Activated T-cell treated with anti-CD3 and anti-CD28 coated beads for 48 hours (primary cell): ENCODE measurements at regions not wholly inside any gene's neighbourhood (a gene's known extent, or its start where the extent isn't known, plus 50 kb on each side); places are given as distances from the start of the nearest gene placed in this dataset.

Experiments
- DNase-seq: peaks from one replicate; pipeline ENCODE4 v3.0.0-alpha.2; 2020; ENCODE audit warnings: low read depth

- no peak for DNase-seq
Measured at GRCh38 chr12:3991798-3992580, 118.8 kb upstream of the PARP11 start.

DNA sequence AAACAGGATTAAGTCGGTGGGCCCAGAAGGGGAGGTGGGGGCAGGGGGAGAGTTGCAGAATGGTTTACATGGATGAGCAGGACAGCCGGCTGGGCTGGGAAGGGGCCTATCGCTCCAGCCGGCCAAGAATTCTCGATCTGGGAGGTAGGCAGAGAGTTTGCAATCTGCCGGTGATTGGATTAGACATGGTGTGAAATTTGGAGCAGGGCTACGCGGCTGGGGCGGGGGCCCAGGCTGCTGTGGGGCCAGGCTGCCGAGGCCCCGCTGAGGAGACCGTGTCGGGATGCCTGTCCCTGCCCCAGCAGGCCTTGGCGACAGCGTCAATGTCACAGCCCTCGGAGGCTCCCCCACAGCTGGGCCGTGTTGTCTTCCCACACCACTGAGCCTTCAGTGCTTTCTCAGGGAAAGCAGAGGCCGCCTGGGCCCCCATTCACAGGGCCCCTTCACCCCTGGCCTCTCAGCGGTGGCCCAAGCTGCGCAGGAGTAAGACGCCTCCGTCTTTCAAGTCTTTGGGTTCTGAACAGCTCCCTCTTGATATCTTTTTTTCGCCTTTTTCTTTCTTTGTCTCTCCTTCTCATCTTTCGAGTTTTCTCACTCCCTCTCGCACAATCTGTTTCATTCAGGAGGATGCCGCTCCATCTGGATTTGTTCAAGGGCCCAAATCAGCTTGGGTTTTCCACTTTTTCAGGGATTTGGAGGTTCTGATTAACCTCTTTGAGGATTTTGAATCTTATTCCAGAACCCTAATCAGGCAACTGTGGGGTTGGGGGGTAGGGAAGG, 117.5 kb upstream of the PARP11 start:
- no peak for DNase-seq

- no peak for DNase-seq
Measured at GRCh38 chr12:3989218-3989550, 116.0 kb upstream of the PARP11 start.

DNA sequence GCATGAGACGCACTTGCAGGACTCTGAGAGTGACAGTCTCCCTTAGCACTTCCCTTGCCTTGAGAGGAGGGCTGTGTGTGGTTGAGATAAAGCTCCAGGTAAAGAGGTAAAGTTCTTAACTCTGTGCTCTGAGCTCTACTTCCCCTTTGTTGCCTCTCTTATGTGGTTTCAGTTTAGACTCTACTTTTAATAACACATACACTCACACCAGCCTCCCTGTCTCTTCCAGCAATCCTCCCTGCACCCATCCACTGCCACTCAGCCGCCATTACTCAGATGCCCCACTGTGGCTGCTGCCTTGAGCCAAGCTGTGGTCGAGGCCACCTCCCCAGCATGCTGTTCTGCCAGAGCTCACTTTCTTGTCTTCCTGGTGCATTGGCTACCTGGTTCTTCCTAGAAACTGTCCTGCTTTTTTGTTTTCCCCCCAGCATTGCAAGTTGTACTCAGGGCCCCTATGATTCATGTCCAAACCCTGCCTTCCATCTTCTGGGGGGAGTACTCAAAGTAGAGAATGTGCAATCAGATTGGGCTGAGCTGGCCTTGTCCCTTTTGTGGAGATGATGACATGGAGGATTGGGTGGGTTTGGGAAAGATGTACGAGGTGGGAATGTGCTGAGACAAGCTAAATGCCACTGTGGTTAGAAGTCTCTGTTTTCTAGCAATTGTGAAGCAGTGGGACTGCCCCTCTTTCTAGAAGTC, 115.5 kb upstream of the PARP11 start:
- peak; percentile 27 for DNase-seq

DNA sequence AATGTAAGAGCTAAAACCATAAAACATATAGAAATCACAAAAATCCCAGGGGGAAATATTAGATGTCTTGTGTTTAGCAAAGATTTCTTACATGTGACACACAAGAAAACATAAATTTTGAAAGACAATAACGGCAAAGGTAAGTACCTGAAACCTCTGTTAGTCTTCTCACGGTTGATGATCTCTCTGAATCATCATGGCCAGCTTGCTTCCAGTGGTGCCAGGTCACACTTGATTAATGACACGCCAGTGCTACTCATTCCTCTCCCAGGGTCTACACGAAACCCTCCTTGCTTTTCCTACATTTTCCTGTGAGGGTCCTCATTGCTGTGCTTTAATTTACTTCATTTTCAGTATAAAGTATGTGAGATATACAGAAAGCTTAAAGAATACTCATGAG, 114.4 kb upstream of the PARP11 start:
- no peak for DNase-seq

DNA sequence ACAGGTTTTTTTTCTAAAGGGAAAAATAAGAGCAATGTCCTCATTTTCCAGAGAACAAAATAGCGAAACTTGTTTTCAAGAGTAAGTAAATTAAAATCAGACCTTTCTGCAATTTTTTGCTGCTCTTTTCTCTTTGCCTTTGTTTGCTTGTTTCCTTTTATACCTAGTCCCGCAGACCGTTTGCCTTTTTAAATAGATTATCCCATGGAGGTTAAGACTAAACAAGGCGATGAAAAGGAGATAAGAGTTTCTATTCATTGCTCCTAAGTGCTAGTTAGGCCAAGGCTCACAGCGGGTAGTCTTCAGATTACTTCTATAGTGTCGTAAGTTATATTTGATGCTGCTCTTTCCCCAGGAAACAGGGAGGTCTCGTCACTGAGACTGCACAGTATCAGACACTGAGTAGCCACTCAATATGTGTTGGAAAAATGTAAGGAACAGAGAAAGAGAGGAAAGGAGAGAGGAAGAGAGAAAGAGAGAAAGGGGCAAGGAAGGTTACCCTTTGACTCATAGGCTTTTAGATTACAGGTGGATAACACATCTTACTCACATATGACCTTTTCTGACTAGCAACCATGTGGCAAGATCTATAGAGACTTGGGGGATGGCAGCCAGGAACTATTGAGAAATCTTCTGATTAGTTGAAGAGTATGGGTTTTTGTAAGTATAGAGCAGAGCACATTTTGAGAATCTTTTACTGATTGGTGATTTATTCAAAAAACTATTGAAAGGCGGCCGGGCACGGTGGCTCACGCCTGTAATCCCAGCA, 107.5 kb upstream of the PARP11 start:
- no peak for DNase-seq

- DNase-seq: no peak
Measured at GRCh38 chr12:3977621-3978020, 104.4 kb upstream of the PARP11 start.

DNA sequence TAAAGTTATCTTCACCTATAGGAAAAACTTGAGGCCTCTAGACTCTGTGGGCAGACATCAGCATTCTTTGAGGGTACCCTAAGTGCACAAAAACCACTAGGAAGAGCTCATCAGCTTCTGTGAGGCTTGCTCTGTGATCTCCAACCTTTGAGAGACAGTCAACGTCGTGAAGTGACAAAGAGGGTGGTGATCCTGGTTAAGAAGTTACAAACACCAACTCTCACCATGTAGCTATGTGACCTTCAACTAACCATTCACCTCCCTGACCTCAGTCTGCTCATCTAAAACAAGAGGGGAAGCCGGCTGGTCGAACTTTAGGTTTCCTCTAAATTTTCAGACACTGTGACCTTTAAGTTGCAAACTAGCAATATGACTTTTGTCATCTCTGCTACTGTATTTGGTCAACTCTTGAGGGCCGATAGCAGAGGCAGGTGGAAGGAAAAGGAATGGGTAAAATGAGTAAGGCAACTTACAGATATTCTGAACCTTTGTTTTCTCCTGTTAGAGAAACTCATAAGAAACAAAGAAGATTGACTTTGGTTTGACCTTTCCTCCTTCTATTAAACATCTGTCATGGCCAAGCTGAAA, 103.2 kb upstream of the PARP11 start:
- peak; percentile 15 for DNase-seq

GRCh38 chr12:3975652-3976051, 102.5 kb upstream of the PARP11 start:
- no peak for DNase-seq

GRCh38 chr12:3974883-3975282, 101.7 kb upstream of the PARP11 start:
- DNase-seq: no peak

DNA sequence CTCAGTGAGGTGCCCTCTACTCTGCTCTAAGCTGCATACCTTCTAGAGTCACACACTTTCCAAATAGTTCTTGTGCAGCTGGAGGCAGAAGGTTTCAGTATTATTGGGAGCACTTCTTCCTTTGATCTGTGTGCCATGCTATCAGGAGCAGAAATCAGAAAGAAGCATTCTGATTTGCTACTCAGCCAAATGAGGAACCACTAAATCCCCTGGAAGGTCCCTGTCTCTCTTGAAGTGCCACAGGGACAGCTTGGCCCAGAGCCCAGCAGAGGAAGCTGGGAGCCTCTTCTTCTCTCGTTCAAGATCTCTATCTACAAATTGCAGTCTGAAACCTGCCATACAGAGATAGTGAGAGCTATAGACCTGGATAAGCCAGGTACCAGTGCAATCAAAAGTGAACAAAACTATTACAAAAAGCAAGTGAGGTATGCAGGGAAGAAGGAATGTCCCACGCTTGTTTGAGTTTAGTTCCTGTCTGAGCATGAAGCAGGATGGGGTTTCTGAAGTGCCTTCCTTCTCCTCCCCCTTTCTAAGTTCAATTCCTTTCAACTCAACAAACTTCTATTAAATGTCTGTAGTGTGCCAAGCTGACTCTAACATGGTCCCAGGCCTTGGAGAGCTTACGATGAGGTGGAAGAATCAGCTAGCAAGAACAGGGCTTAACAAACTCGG, 100.9 kb upstream of the PARP11 start:
- no peak for DNase-seq

DNA sequence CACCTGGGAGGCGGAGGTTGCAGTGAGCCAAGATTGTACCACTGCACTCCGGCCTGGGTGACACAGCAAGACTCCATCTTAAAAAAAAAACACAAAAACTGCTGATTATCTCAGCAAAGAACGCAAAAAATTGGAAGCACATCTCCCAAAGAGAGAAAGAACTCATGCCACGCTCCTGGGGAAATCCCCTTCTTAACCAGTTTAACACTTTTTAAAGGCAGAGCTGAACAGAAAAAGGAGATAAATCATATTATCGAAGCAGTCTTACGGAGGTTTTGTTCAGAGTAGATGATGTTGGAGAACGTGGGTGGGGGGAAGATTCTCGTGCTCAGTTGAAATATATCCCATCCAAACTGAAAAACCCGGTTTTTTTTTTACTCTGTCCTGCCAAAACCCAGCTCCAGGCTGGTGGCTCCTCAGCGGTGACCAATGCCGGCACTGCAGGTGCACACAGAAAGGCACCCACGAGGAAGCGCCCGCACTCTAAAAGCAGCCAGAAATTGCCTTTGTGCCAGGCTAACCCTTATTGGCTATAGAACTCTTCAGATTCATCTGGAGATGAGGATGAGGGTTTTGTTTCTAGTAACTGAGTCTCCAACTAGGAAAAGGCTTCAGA, 100.2 kb upstream of the PARP11 start:
- DNase-seq: no peak

DNA sequence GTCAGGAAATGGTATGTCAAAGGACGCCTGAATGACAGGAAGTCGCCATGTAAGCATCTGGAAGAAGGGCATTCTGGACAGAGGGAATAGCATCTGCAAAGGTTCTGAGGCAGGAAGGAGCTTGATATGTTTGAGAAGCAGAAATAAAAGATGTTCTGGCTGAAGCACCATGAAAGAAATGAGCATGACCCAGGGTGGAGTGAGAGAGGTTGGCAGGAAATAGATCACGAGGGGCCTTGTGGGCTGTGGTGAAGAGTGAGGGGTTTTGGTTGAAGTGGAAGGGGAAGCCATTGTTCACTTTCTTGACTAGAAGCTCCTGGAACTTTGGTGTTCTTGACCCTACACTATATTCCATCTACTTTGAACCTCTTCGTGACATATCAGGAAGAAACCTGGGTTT, 99.4 kb upstream of the PARP11 start:
- no peak for DNase-seq

GRCh38 chr12:3968523-3968922, 95.3 kb upstream of the PARP11 start:
- DNase-seq: no peak

DNA sequence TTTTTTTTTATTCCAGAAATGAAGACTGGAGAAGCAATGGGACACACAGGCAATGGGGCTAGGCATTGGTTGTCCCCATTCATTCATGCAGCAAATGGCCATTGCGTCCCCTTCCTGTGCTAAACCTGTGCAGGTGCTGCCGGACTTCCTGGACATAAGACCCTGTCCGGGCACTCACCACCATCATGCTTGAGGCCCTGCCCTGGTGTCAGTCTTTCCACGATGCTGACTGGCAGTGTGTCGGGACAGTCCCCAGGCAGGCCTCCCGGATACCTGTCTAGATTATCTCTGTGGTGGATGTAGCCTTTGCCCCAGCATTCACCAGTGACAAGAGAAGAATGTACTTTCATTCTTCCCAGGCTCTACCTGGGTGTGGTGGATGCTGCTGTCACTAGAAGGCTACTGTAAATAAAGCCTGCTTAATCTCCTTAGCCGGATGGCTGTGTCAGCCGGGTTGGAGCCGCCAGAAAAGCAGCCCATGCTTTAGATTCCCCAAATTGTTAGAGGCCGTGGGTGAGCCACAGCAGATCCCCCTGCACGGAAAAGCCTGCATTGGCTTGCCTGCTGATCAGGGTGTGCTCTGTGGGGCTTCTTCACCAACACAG, 94.5 kb upstream of the PARP11 start:
- no peak for DNase-seq

DNA sequence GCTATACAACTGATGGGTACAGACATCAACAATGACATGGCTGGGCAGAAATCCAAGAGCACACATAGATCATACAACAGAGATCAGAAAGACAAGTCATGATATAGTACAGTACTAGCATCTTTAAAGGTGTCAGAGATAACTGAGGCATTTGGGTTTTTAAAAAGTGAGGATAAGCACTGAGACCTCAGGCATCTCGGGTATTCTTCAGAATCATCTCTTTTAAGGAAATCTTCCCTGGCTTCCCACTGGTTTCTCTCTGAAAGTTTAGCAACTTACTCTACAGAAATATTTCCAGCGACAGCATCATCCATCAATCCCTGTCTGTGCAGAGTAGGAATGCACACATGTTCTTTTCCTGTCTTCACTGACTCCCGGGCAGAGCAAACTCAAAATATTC, 93.2 kb upstream of the PARP11 start:
- DNase-seq: no peak

DNA sequence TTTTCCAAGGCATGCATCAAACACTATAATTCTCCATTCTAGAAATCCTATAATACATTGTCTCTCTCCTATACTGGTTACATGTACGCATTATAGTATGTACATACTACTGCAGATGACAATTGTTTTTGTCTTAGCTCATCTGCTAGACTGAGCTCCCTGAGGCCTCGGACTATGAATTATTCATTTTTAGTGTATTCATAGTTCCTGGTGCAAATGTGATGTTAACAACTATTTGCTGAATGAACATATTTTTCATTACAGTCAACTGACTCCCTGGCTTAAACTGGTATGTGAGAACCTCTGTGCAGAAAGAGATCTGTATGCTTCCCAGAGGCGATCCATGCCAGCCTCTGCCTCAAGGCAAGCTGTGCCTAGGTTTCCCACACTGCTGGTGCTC, 91.8 kb upstream of the PARP11 start:
- no peak for DNase-seq

DNA sequence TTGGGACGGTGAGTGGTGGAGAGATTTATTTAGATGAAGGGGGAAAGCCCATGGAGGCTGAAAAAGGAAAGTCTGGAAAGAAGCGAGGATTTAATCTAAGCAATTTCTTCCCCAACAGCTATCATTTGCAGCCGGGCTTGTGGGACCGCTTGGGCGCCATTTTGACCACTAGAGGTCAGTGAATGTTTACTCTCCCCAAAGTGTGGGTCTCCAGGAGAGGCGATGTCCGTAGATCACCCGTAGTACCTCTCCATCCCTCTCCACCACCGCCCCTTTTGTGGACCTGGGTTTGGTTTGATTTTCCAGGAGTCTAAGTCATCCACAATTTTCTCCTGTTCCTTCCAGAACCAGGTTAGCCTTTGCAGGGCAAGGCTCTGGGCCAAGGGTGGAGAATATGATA, 91.2 kb upstream of the PARP11 start:
- no peak for DNase-seq

- peak; percentile 46 for DNase-seq
Measured at GRCh38 chr12:3962631-3963483, 89.7 kb upstream of the PARP11 start.

- DNase-seq: no peak
Measured at GRCh38 chr12:3961591-3961990, 88.4 kb upstream of the PARP11 start.
